Colon (tissue), 2 donors: ENCODE measurements at regions not wholly inside any gene's neighbourhood (a gene's known extent, or its start where the extent isn't known, plus 50 kb on each side); places are given as distances from the start of the nearest gene placed in this dataset.

Source experiments
- FAIRE-seq: peaks from 2 replicates; lab custom pipeline; 2012; peaks lifted over from hg19 to GRCh38; lab: Jason Lieb, UNC
- donor health status: control.
- donor health status: control.

GRCh38 chr18:77857678-77858655 lies 608.3 kb downstream of the GALR1 start:
- FAIRE-seq, result no peak

GRCh38 chr18:77859634-77860033 lies 610.0 kb downstream of the GALR1 start:
- no peak for FAIRE-seq

DNA sequence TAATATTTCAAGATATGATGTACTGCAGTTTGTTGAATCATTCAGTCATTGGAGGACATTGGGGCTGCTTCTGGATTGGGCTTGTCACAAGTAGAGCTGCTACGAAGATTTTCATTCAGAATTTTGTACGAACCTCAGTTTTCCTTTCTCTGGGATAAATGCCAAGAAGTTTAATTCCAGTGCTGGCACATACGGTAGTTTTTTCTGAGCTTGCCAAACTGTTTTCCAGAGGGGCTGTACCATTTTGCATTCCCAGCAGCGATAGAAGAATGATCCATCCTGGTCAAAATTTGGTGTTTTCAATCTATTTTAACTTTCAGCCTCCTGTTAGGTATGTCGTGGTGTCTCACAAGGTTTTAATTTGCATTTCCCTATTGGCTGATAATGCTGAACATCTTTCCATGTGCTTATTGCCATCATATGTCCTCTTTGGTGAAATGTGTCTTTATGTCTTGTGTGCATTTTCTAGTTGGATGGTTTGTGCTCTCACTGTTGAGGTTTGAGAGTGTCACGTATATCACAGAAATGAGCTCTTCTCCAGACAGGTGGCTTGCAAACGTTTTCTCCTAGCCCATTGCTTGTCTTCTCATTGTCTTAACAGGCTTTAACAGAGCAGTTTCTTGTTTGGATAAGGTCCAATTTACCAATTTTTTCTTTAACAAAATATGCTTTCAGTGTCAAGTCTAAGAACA lies 612.6 kb downstream of the GALR1 start:
- FAIRE-seq, result no peak

- FAIRE-seq, result no peak
These were observed 616.2 kb downstream of the GALR1 start for GRCh38 chr18:77865853-77866252.

GRCh38 chr18:77866351-77866750 lies 616.7 kb downstream of the GALR1 start:
- FAIRE-seq, result no peak

DNA sequence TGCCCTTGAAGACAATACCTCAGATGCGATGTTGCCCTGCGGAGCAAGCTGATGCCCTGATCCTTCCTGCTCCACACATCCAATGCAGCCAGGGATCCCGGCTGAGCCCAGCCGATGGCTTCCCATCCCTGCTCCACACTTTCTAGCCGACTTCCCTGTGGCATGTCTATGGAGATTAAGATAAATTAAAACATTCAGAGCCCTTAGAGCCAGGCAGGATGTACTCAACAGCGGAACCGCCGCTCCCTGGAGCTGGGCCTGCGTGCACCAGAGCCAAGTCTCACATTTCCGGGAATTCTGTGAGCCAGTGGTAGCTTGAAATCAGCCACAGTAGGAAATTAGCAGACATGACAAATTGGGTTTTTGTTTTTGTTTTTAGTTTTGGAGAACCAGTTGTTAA lies 620.6 kb downstream of the GALR1 start:
- FAIRE-seq, result no peak

DNA sequence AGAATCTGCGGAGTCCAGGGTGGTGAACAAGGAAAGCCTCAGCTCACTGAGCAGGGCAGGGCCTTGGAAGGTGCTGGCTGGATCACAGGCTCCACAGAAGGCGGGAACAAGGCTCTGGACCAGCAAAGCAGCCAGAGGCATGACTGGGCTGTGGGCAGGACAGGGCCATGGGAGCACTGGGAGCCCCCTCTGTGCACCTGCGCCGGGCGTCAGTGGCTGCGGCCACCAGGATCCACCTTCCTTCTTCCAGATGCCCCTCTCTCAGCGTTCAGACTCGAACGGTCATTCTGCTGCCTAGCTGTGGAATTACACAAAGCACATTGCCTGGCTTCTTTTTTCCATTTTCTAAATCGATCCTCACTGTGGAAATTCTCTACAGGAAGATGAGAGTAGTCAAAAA lies 621.2 kb downstream of the GALR1 start:
- FAIRE-seq, result no peak

GRCh38 chr18:77872166-77872565 lies 622.5 kb downstream of the GALR1 start:
- no peak for FAIRE-seq

DNA sequence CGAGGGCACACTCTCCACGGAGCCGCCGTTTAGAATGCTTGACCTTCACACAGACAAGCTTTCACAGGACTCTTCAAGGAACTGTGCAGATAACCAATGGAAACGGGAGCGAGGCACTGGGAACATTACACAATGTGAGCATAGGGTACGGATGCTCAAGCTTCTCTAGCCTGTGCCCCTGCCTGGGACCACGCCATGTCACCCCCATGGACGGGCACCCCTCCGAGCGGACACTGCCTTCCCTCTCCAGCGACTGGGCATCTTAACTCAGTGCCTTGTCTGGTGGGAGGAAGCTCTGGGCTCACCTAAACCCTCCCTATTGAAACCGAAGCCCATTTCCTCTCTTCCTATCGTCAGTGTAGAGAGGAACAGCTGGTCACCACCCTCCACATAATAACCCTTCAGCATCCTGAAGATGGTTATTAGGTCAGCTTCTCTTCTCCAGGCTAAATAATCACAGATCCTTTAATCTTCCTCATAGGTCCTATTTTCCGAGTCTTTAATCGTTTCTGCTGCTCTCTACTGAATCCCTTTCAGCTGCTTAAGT lies 626.7 kb downstream of the GALR1 start:
- FAIRE-seq, result no peak

- FAIRE-seq, result no peak
These were observed 630.2 kb downstream of the GALR1 start for GRCh38 chr18:77879829-77880228.

GRCh38 chr18:77884454-77884853 lies 634.8 kb downstream of the GALR1 start:
- no peak for FAIRE-seq

GRCh38 chr18:77894060-77894459 lies 644.4 kb downstream of the GALR1 start:
- FAIRE-seq, result no peak

- no peak for FAIRE-seq
These were observed 645.6 kb downstream of the GALR1 start for GRCh38 chr18:77895250-77895649.

DNA sequence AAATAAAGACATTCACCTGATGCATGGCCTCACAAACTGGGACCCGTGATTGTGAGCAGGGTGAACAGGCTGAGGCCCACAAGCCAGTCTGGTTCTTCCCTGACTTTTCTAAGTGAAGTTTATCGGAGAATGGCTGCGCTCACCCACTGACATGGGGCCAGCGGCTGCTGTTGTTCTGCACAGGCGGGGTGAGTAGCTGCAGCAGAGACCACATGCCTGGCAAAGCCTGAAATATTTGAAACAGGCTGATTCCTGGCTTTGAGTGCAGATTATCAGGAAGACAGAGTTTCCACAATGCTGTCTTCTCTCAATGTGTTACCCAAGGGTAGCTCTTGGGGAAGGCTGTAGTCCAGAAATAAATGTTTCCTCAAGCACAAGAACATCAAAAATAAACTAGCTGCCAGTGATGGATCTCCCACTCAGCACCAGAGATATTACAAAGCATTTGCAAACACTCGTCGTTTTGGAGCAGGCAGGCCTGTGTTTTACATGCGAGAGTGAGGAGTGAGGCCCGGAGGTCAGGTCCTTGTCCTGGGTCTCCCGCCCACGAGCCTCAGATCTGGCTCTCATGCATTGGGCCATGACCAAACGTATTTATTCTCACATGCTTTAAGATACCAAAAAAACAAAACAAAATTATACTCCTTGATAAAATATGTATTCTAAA lies 647.1 kb downstream of the GALR1 start:
- FAIRE-seq, result no peak

DNA sequence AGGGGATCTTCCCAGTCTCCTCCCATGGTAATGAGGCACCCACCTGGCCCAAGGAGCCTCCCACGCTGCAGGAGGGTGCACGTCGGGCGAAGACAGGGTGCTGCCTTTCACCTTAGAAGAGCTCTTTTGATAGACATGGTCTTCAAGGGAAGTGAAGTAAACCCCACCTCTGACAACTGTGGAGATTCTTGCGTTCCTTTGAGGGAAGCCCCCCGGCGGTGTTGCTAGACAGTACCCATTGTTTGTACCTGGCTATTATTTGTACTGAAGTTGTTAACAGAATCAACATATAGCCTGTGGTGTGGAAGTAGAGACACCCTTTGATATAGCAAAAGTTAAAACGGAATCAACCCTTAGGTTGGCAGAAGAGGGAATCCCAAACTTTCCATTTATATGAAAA lies 648.0 kb downstream of the GALR1 start:
- FAIRE-seq, result no peak

GRCh38 chr18:77899972-77900754 lies 650.5 kb downstream of the GALR1 start:
- no peak for FAIRE-seq

DNA sequence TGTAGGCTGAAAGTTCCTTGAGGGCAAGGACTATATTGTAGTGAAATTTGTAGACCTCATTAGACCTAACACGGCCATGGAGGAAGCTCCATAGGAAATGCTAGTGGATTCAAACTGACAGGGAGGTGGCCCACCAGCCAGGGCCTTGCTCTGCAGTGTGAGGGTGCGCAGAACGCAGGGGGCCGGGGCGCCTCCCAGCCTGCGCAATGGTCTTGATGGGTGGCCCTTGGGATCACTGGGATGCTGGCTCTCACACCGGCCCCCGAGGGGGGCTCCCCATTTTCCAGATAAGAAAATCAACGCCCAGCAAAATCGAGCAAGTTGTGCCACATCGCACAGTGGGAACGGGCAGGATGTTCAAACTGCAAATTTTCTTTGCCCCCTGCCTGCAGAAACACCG lies 655.4 kb downstream of the GALR1 start:
- FAIRE-seq, result no peak

DNA sequence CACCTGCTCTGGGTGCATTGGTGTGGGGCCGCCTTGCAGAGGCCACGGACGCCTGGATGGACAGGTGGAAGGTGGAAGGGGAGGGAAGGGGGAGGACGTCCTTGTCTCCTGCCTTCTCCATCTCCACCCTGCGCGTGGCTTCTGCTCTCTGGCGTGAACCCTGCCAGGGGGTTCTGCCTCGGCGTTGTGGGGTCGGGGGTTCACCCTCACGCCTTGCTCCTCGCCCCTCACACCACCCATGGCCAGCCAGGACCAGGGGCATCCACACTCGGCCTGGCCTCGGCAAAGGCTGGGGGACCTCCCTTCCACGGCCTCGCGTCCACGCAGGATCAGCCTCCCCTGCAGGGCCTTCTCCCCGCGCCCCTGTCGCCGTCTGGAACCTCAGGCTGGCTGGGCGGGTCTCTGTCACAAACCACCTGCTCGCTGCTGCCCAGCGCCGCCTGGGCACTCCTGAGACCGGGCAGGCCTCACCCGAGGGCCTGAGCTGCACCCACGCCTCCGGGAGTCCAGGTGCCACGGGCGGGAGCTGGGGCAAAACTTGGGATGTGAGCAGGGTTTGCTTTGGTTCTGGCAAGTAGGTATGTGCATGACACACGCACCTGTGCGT lies 655.9 kb downstream of the GALR1 start:
- no peak for FAIRE-seq

- FAIRE-seq, result no peak
These were observed 656.6 kb downstream of the GALR1 start for GRCh38 chr18:77906103-77906892.

DNA sequence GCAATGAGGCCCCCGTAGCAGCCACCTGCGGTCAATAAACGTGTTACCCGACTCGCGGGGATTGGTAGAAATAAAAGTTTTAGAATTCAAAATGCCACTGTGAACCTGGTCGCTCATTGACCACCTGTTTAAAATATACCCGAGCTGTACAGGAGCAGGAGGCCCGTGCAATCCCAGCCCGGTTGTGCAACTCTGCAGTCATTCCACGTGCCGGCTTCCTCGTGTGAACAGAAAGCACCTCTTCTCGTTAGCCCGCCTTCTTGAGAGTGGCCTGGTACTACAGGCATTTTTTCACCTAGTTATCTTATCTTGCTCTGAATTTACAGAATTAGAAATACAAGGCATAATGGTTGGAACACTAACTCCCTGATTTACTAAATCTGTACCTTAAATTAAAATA lies 660.7 kb downstream of the GALR1 start:
- FAIRE-seq, result no peak
